Thyroid gland (tissue), 4 donors: ENCODE measurements at regions not wholly inside any gene's neighbourhood (a gene's known extent, or its start where the extent isn't known, plus 50 kb on each side); places are given as distances from the start of the nearest gene placed in this dataset.

Source experiments
- POLR2A ChIP-seq, 2 donors: fragments of 450-650 bp; IDR thresholded peaks; one replicate each; pipeline ENCODE4 v1.6.1; 2017; ENCODE audit warnings: antibody characterized with exemption in 2 of 2, mild to moderate bottlenecking in 2 of 2, moderate library complexity in 1 of 2
- TF ChIP-seq, protein P1 (sequence below), 6 experiments: fragments of 200-600 bp in 3 of 6; fragments of 450-650 bp in 3 of 6; sonication (generic) in 3 of 6; IDR thresholded peaks; one replicate each; pipeline ENCODE4 v1.5.1; 2016 to 2019; ENCODE audit warnings: antibody characterized with exemption in 6 of 6, mild to moderate bottlenecking in 2 of 6, inconsistent platforms in 1 of 6, moderate library complexity in 1 of 6

GRCh38 chr20:47950913-47951283, 165.6 kb upstream of the SULF2 start:
- no peak for TF ChIP-seq POLR2A (IDR thresholded peaks at IDR 0.05)
- TF ChIP-seq, protein P1, sequence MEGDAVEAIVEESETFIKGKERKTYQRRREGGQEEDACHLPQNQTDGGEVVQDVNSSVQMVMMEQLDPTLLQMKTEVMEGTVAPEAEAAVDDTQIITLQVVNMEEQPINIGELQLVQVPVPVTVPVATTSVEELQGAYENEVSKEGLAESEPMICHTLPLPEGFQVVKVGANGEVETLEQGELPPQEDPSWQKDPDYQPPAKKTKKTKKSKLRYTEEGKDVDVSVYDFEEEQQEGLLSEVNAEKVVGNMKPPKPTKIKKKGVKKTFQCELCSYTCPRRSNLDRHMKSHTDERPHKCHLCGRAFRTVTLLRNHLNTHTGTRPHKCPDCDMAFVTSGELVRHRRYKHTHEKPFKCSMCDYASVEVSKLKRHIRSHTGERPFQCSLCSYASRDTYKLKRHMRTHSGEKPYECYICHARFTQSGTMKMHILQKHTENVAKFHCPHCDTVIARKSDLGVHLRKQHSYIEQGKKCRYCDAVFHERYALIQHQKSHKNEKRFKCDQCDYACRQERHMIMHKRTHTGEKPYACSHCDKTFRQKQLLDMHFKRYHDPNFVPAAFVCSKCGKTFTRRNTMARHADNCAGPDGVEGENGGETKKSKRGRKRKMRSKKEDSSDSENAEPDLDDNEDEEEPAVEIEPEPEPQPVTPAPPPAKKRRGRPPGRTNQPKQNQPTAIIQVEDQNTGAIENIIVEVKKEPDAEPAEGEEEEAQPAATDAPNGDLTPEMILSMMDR (IDR thresholded peaks at IDR 0.05), result no peak
